ENCODE measurements at regions not wholly inside any gene's neighbourhood (a gene's known extent, or its start where the extent isn't known, plus 50 kb on each side); places are given as distances from the start of the nearest gene placed in this dataset.

GRCh38 chr15:79673416-79674123 lies 223.2 kb downstream of the MTHFS start:
- DNase-seq: peak; percentile 93

- DNase-seq: no peak
These were observed 222.7 kb downstream of the MTHFS start for GRCh38 chr15:79674124-79674465.

- DNase-seq: peak; percentile 30
These were observed 220.8 kb downstream of the MTHFS start for GRCh38 chr15:79675982-79676381.

GRCh38 chr15:79676621-79677020 lies 220.2 kb downstream of the MTHFS start:
- no peak for DNase-seq

- no peak for DNase-seq
These were observed 219.6 kb downstream of the MTHFS start for GRCh38 chr15:79677241-79677640.

- DNase-seq: no peak
These were observed 218.6 kb downstream of the MTHFS start for GRCh38 chr15:79678032-79678701.

- peak; percentile 91 for DNase-seq
These were observed 216.1 kb downstream of the MTHFS start for GRCh38 chr15:79680720-79681119.

GRCh38 chr15:79682285-79682684 lies 214.5 kb downstream of the MTHFS start:
- peak; percentile 95 for DNase-seq

GRCh38 chr15:79682851-79683288 lies 213.9 kb downstream of the MTHFS start:
- DNase-seq: peak; percentile 91

- no peak for DNase-seq
These were observed 207.8 kb downstream of the MTHFS start for GRCh38 chr15:79689030-79689429.

- DNase-seq: no peak
These were observed 195.8 kb downstream of the MTHFS start for GRCh38 chr15:79700951-79701480.

GRCh38 chr15:79702621-79703020 lies 194.2 kb downstream of the MTHFS start:
- DNase-seq: peak; percentile 55

- peak; percentile 34 for DNase-seq
These were observed 175.6 kb downstream of the MTHFS start for GRCh38 chr15:79721256-79721655.

- peak; percentile 85 for DNase-seq
These were observed 172.5 kb downstream of the MTHFS start for GRCh38 chr15:79724312-79724711.

- no peak for DNase-seq
These were observed 172.0 kb downstream of the MTHFS start for GRCh38 chr15:79724804-79725203.

- no peak for DNase-seq
These were observed 167.9 kb downstream of the MTHFS start for GRCh38 chr15:79728867-79729266.

GRCh38 chr15:79736435-79737000 lies 160.3 kb downstream of the MTHFS start:
- DNase-seq: no peak

GRCh38 chr15:79738143-79738542 lies 158.7 kb downstream of the MTHFS start:
- DNase-seq: no peak

GRCh38 chr15:79740561-79740960 lies 156.3 kb downstream of the MTHFS start:
- no peak for DNase-seq

- peak; percentile 22 for DNase-seq
These were observed 153.8 kb downstream of the MTHFS start for GRCh38 chr15:79743032-79743431.

- peak; percentile 55 for DNase-seq
These were observed 152.3 kb downstream of the MTHFS start for GRCh38 chr15:79744485-79744884.

- DNase-seq: no peak
These were observed 140.4 kb downstream of the MTHFS start for GRCh38 chr15:79756365-79756764.

GRCh38 chr15:79765081-79765480 lies 131.7 kb downstream of the MTHFS start:
- DNase-seq: no peak

GRCh38 chr15:79769069-79769481 lies 127.7 kb downstream of the MTHFS start:
- peak; percentile 5 for DNase-seq

Measured in fibroblast of skin of right biceps (primary cell).